NCI-H524 (cell line): ENCODE measurements at regions not wholly inside any gene's neighbourhood (a gene's known extent, or its start where the extent isn't known, plus 50 kb on each side); places are given as distances from the start of the nearest gene placed in this dataset.
"Not testable (repeated sequence)": the region's sequence is repeated elsewhere in the genome, so short reads cannot be mapped to it uniquely, and the experiment has no call there.

ENCODE experiments used
- DNase-seq, 2 experiments: peaks; one replicate each; lab custom pipeline; 2025; lab: John Stamatoyannopoulos, UW

GRCh38 chr11:104704146-104704830 lies 194.0 kb downstream of the CASP12 start:
- DNase-seq, result no peak

- DNase-seq, result no peak
These were observed 197.7 kb downstream of the CASP12 start for GRCh38 chr11:104700609-104701008.

- no peak for DNase-seq
These were observed 198.3 kb downstream of the CASP12 start for GRCh38 chr11:104699981-104700380.

GRCh38 chr11:104695065-104695463 lies 203.2 kb downstream of the CASP12 start:
- no peak for DNase-seq

- DNase-seq, result no peak
These were observed 203.8 kb downstream of the CASP12 start for GRCh38 chr11:104694259-104695064.

- no peak for DNase-seq
These were observed 205.5 kb downstream of the CASP12 start for GRCh38 chr11:104692751-104693150.

GRCh38 chr11:104691129-104691528 lies 207.1 kb downstream of the CASP12 start:
- DNase-seq, result no peak

GRCh38 chr11:104690241-104690640 lies 208.0 kb downstream of the CASP12 start:
- DNase-seq, result no peak

GRCh38 chr11:104688731-104689130 lies 209.5 kb downstream of the CASP12 start:
- no peak for DNase-seq

GRCh38 chr11:104682206-104682605 lies 216.1 kb downstream of the CASP12 start:
- no peak for DNase-seq

GRCh38 chr11:104679258-104679657 lies 219.0 kb downstream of the CASP12 start:
- no peak for DNase-seq

- no peak for DNase-seq
These were observed 219.9 kb downstream of the CASP12 start for GRCh38 chr11:104678408-104678807.

- not testable (repeated sequence) for DNase-seq
These were observed 221.2 kb downstream of the CASP12 start for GRCh38 chr11:104677069-104677468.

- DNase-seq, result no peak
These were observed 225.4 kb downstream of the CASP12 start for GRCh38 chr11:104672897-104673296.

GRCh38 chr11:104668797-104669463 lies 229.3 kb downstream of the CASP12 start:
- no peak for DNase-seq

- DNase-seq, result no peak
These were observed 231.6 kb downstream of the CASP12 start for GRCh38 chr11:104666624-104667023.

- no peak for DNase-seq
These were observed 232.6 kb downstream of the CASP12 start for GRCh38 chr11:104665641-104666040.

GRCh38 chr11:104663190-104664140 lies 234.8 kb downstream of the CASP12 start:
- DNase-seq, result no peak

- DNase-seq, result no peak
These were observed 236.4 kb downstream of the CASP12 start for GRCh38 chr11:104661901-104662300.

- no peak for DNase-seq
These were observed 236.8 kb downstream of the CASP12 start for GRCh38 chr11:104661471-104661870.

GRCh38 chr11:104658177-104658576 lies 240.1 kb downstream of the CASP12 start:
- DNase-seq, result no peak

GRCh38 chr11:104657083-104657482 lies 241.2 kb downstream of the CASP12 start:
- no peak for DNase-seq
